Keratinocyte (primary cell): ENCODE measurements at regions not wholly inside any gene's neighbourhood (a gene's known extent, or its start where the extent isn't known, plus 50 kb on each side); places are given as distances from the start of the nearest gene placed in this dataset.

Experiments
- DNase-seq: peaks from one replicate; pipeline ENCODE4 v3.0.0-alpha.2; 2011; ENCODE audit warnings: low read depth, missing footprints, low spot score
- FAIRE-seq: peaks from 2 replicates; lab custom pipeline; 2011; peaks lifted over from hg19 to GRCh38; lab: Jason Lieb, UNC
- H2AFZ ChIP-seq: 2 replicates; pipeline ENCODE4 v1.6.0; 2012; ENCODE audit warnings: low read length, control low read depth, inconsistent platforms; ENCODE audit not compliant: control insufficient read depth
- H3K27ac ChIP-seq: 2 replicates; pipeline ENCODE4 v1.5.1; 2011; ENCODE audit warnings: low read length; ENCODE audit not compliant: control insufficient read depth, insufficient read depth
- H3K27me3 ChIP-seq: 3 replicates; pipeline ENCODE4 v1.6.0; 2011; ENCODE audit warnings: low read length; ENCODE audit not compliant: control insufficient read depth, insufficient read depth; ENCODE audit errors: extremely low read depth
- H3K36me3 ChIP-seq, 2 experiments: 2 replicates in 1 of 2; 3 replicates in 1 of 2; pipeline ENCODE4 v1.5.1; 2011; ENCODE audit warnings: low read length in 2 of 2, mild to moderate bottlenecking in 1 of 2; ENCODE audit not compliant: control insufficient read depth in 2 of 2, insufficient read depth in 2 of 2; ENCODE audit errors: extremely low read depth in 1 of 2
- H3K4me1 ChIP-seq: 3 replicates; pipeline ENCODE4 v1.5.1; 2011; ENCODE audit warnings: low read length; ENCODE audit not compliant: control insufficient read depth, insufficient read depth; ENCODE audit errors: extremely low read depth
- H3K4me2 ChIP-seq: 3 replicates; pipeline ENCODE4 v1.6.0; 2011; ENCODE audit warnings: low read depth, low read length; ENCODE audit not compliant: control insufficient read depth, insufficient read depth; ENCODE audit errors: extremely low read depth
- H3K4me3 ChIP-seq, 3 experiments: fragments of 200-600 bp in 1 of 3; sonication (generic) in 1 of 3; 2 replicates in 2 of 3; 3 replicates in 1 of 3; pipeline ENCODE4 v1.5.1; 2011 to 2016; ENCODE audit warnings: low read length in 3 of 3, mild to moderate bottlenecking in 3 of 3, control low read depth in 2 of 3, inconsistent platforms in 1 of 3, low read depth in 1 of 3, mixed read lengths in 1 of 3, mixed run types in 1 of 3, moderate library complexity in 1 of 3; ENCODE audit not compliant: control insufficient read depth in 2 of 3, insufficient read depth in 2 of 3; ENCODE audit errors: extremely low read depth in 1 of 3
- H3K79me2 ChIP-seq: 2 replicates; pipeline ENCODE4 v1.6.0; 2012; ENCODE audit warnings: low read length; ENCODE audit not compliant: control insufficient read depth, insufficient read depth
- H3K9ac ChIP-seq: 3 replicates; pipeline ENCODE4 v1.6.0; 2011; ENCODE audit warnings: low read length; ENCODE audit not compliant: control insufficient read depth, insufficient read depth; ENCODE audit errors: extremely low read depth
- H3K9me1 ChIP-seq: 3 replicates; pipeline ENCODE4 v1.6.0; 2011; ENCODE audit warnings: low read length; ENCODE audit not compliant: control insufficient read depth, insufficient read depth; ENCODE audit errors: extremely low read depth
- H3K9me3 ChIP-seq: 2 replicates; pipeline ENCODE4 v1.5.1; 2012; ENCODE audit warnings: low read depth, low read length; ENCODE audit not compliant: control insufficient read depth
- H4K20me1 ChIP-seq: 3 replicates; pipeline ENCODE4 v1.6.0; 2011; ENCODE audit warnings: low read length; ENCODE audit not compliant: control insufficient read depth, insufficient read depth; ENCODE audit errors: extremely low read depth
- CTCF ChIP-seq, 3 experiments: IDR thresholded peaks in 1 of 3; conservative IDR thresholded peaks in 1 of 3; optimal IDR thresholded peaks in 1 of 3; 2 replicates in 2 of 3; 3 replicates in 1 of 3; pipeline versions ENCODE3 to v1.5.1; 2011; ENCODE audit warnings: low read length in 3 of 3, mild to moderate bottlenecking in 3 of 3, moderate library complexity in 2 of 3, control low read depth in 1 of 3, inconsistent platforms in 1 of 3; ENCODE audit not compliant: insufficient read depth in 2 of 3; ENCODE audit errors: extremely low read depth in 1 of 3
- EZH2 ChIP-seq: IDR thresholded peaks from one replicate; pipeline ENCODE4 v1.6.1; 2012; ENCODE audit warnings: inconsistent platforms, mild to moderate bottlenecking, low read length, moderate library complexity
- dilution Hi-C: fragments of 300-500 bp; cut with MboI; formaldehyde crosslinking; loops from one replicate; pipeline ENCODE4 v1.7.0; 2020; ENCODE audit warnings: low sequenced_read_pairs; ENCODE audit not compliant: extremely low pct_ligation_motif_present

GRCh38 chr14:101006008-101006407, 102.5 kb upstream of the RTL1 start:
- DNase-seq, result no peak
- Histone ChIP-seq H4K20me1 (no peaks in the 10 kb centered on the region), H3K4me3 (no peak overlapping the region), H3K27ac (no peak overlapping the region), H3K9me1 (no peaks in the 10 kb centered on the region), H3K27me3 (peaks cover 10% of the 10 kb centered on the region), H3K36me3 (no peaks in the 10 kb centered on the region), H3K9me3 (peaks cover 2% of the 10 kb centered on the region), H3K4me1 (no peaks in the 10 kb centered on the region), H3K79me2 (no peaks in the 10 kb centered on the region), H3K4me2 (no peak overlapping the region), H3K9ac (no peak overlapping the region), H2AFZ (no peak overlapping the region)
- dilution Hi-C loops, result no loop called here
- TF ChIP-seq EZH2, result no peak
- no peak for TF ChIP-seq CTCF (optimal IDR thresholded peaks at IDR 0.05 in 1 of 3, IDR thresholded peaks at IDR 0.05 in 1 of 3, conservative IDR thresholded peaks at IDR 0.05 in 1 of 3; ENCODE audit: extremely low read depth in 1 of 3, insufficient read depth in 2 of 3, low read length in 3 of 3)
- no peak for FAIRE-seq

GRCh38 chr14:101007004-101007614, 103.6 kb upstream of the RTL1 start:
- no peak overlapping the region for H2AFZ ChIP-seq
- dilution Hi-C loops, result no loop called here
- no peaks in the 10 kb centered on the region for H3K36me3 ChIP-seq
- no peak overlapping the region for H3K4me2 ChIP-seq
- H3K4me1 ChIP-seq, result no peaks in the 10 kb centered on the region
- no peak overlapping the region for H3K9ac ChIP-seq
- H3K79me2 ChIP-seq, result no peaks in the 10 kb centered on the region
- H3K9me1 ChIP-seq, result no peaks in the 10 kb centered on the region
- H3K27ac ChIP-seq, result no peak overlapping the region
- TF ChIP-seq CTCF (optimal IDR thresholded peaks at IDR 0.05 in 1 of 3, IDR thresholded peaks at IDR 0.05 in 1 of 3, conservative IDR thresholded peaks at IDR 0.05 in 1 of 3; ENCODE audit: extremely low read depth in 1 of 3, insufficient read depth in 2 of 3, low read length in 3 of 3) (no peak), EZH2 (no peak)
- no peak overlapping the region for H3K4me3 ChIP-seq
- DNase-seq (no peak), FAIRE-seq (no peak)
- H3K27me3 ChIP-seq, result peaks cover 10% of the 10 kb centered on the region
- peaks cover 2% of the 10 kb centered on the region for H3K9me3 ChIP-seq
- no peaks in the 10 kb centered on the region for H4K20me1 ChIP-seq
